HepG2 (cell line): ENCODE measurements at regions not wholly inside any gene's neighbourhood (a gene's known extent, or its start where the extent isn't known, plus 50 kb on each side); places are given as distances from the start of the nearest gene placed in this dataset.

ENCODE experiments used
- ATAC-seq: fragments of 200-7000 bp; cut with Tn5 transposase; 3 replicates; pipeline ENCODE4 v1.9.1; 2020; ENCODE audit warnings: mild to moderate bottlenecking, moderate library complexity
- BruUV-seq: library from RNA; stranded (reverse); fragments of 400-500 nt; replicated peaks from 2 replicates; lab custom pipeline; 2021; lab: Mats Ljungman, UMichigan
- CTCF ChIA-PET: fragments of 300-600 bp; formaldehyde crosslinking; extraction: SDS; loops from one replicate; lab custom pipeline; 2021; ENCODE audit warnings: low total read pairs, inconsistent platforms, low intra/inter-chr PET ratio; lab: Yijun Ruan, JAX
- POLR2A ChIA-PET: fragments of 350-600 bp; sonication (Branson Sonifier 250); formaldehyde crosslinking; loops from one replicate; lab custom pipeline; 2020; ENCODE audit warnings: antibody characterized with exemption, inconsistent platforms; lab: Yijun Ruan, JAX
- DNase-seq: peaks from one replicate; pipeline ENCODE4 v3.0.0-alpha.2; 2015; ENCODE audit warnings: low spot score
- FAIRE-seq: peaks from 3 replicates; lab custom pipeline; 2011; peaks lifted over from hg19 to GRCh38; lab: Jason Lieb, UNC
- H2AFZ ChIP-seq: one replicate; pipeline ENCODE4 v1.6.1; 2011; ENCODE audit warnings: low read length, inconsistent platforms
- H3K27ac ChIP-seq: fragments of 300-600 bp; 3 replicates; pipeline ENCODE4 v1.8.0; 2011; ENCODE audit warnings: mixed run types, mild to moderate bottlenecking, mixed read lengths, low read length, inconsistent platforms; ENCODE audit not compliant: insufficient read depth; ENCODE audit errors: extremely low read length
- H3K27me3 ChIP-seq, 2 experiments: fragments of 200-600 bp in 1 of 2; 2 replicates in 1 of 2; 3 replicates in 1 of 2; pipeline versions ENCODE4 v1.6.0 to v1.8.0; 2011; ENCODE audit warnings: low read length in 2 of 2, mild to moderate bottlenecking in 2 of 2, moderate library complexity in 2 of 2, inconsistent platforms in 1 of 2; ENCODE audit not compliant: insufficient read depth in 2 of 2, control insufficient read depth in 1 of 2
- H3K36me3 ChIP-seq, 2 experiments: fragments of 200-600 bp in 1 of 2; replicated peaks in 1 of 2; 2 replicates in 1 of 2; 3 replicates in 1 of 2; pipeline versions ENCODE4 v1.5.1 to v1.8.0; 2011; ENCODE audit warnings: low read length in 2 of 2, inconsistent platforms in 1 of 2; ENCODE audit not compliant: insufficient read depth in 2 of 2, control insufficient read depth in 1 of 2
- H3K4me1 ChIP-seq: 2 replicates; pipeline ENCODE4 v1.5.1; 2012; ENCODE audit warnings: low read length, inconsistent platforms; ENCODE audit not compliant: insufficient read depth
- H3K4me2 ChIP-seq: 2 replicates; pipeline ENCODE4 v1.6.0; 2011; ENCODE audit warnings: low read depth, low read length, inconsistent platforms
- H3K4me3 ChIP-seq, 3 experiments: fragments of 200-600 bp in 1 of 3; sonication (generic), shearing (Covaris generic) in 1 of 3; replicated peaks in 1 of 3; 2 replicates each; pipeline ENCODE4 v1.5.1; 2011 to 2016; ENCODE audit warnings: low read length in 3 of 3, inconsistent platforms in 2 of 3, low read depth in 2 of 3, mild to moderate bottlenecking in 2 of 3, control low read depth in 1 of 3, mixed read lengths in 1 of 3; ENCODE audit not compliant: insufficient read depth in 1 of 3
- H3K79me2 ChIP-seq: one replicate; pipeline ENCODE4 v1.6.1; 2011; ENCODE audit warnings: low read length, inconsistent platforms; ENCODE audit not compliant: insufficient read depth
- H3K9ac ChIP-seq: 2 replicates; pipeline ENCODE4 v1.6.0; 2011; ENCODE audit warnings: mild to moderate bottlenecking, low read depth, low read length, inconsistent platforms; ENCODE audit not compliant: insufficient read depth
- H3K9me3 ChIP-seq: 2 replicates; pipeline ENCODE4 v1.5.1; 2012; ENCODE audit warnings: mild to moderate bottlenecking, low read length
- H4K20me1 ChIP-seq: 2 replicates; pipeline ENCODE4 v1.6.0; 2011; ENCODE audit warnings: inconsistent platforms, mild to moderate bottlenecking, low read length, moderate library complexity; ENCODE audit not compliant: insufficient read depth
- FOXJ3 ChIP-seq: sonication (generic); formaldehyde crosslinking; IDR thresholded peaks from 2 replicates; pipeline ENCODE4 v1.4.0; 2020; ENCODE audit warnings: missing genetic modification reagents, mild to moderate bottlenecking, borderline replicate concordance
- FOXO1 ChIP-seq: sonication (generic); formaldehyde crosslinking; IDR thresholded peaks from 2 replicates; pipeline ENCODE4 v1.4.0; 2020; ENCODE audit warnings: missing genetic modification reagents
- HDAC1 ChIP-seq: sonication (generic); formaldehyde crosslinking; IDR thresholded peaks from 2 replicates; pipeline ENCODE4 v1.5.1; 2020; ENCODE audit warnings: mild to moderate bottlenecking, missing genetic modification reagents
- HMGA1 ChIP-seq: sonication (generic); formaldehyde crosslinking; conservative IDR thresholded peaks from 2 replicates; pipeline ENCODE4 v1.4.0; 2020; ENCODE audit warnings: missing genetic modification reagents
- IRX3 ChIP-seq: sonication (generic); formaldehyde crosslinking; IDR thresholded peaks from 2 replicates; pipeline ENCODE4 v1.8.1; 2023; ENCODE audit warnings: mild to moderate bottlenecking, low read depth, missing genetic modification reagents, borderline replicate concordance
- MXD4 ChIP-seq: IDR thresholded peaks from 2 replicates; pipeline ENCODE4 v1.6.1; 2016; ENCODE audit warnings: mild to moderate bottlenecking, missing biosample characterization, missing genetic modification reagents
- NFKB2 ChIP-seq: sonication (generic); formaldehyde crosslinking; IDR thresholded peaks from 2 replicates; pipeline ENCODE4 v1.4.0; 2020; ENCODE audit warnings: missing genetic modification reagents, borderline replicate concordance
- PCBP1 ChIP-seq: fragments of 200-400 bp; formaldehyde crosslinking; IDR thresholded peaks from 2 replicates; pipeline ENCODE4 v1.6.1; 2017; ENCODE audit warnings: mild to moderate bottlenecking, low read depth, low read length, borderline replicate concordance
- PHF8 ChIP-seq: sonication (generic); formaldehyde crosslinking; IDR thresholded peaks from 2 replicates; pipeline ENCODE4 v1.5.0; 2020; ENCODE audit warnings: missing genetic modification reagents
- RARG ChIP-seq: sonication (generic); formaldehyde crosslinking; IDR thresholded peaks from 2 replicates; pipeline ENCODE4 v1.4.0; 2020; ENCODE audit warnings: low read depth, mild to moderate bottlenecking, missing genetic modification reagents
- THRA ChIP-seq: sonication (generic); formaldehyde crosslinking; IDR thresholded peaks from 2 replicates; pipeline ENCODE4 v1.4.0; 2020; ENCODE audit warnings: missing genetic modification reagents, borderline replicate concordance
- ZBTB7A ChIP-seq: sonication (generic); formaldehyde crosslinking; IDR thresholded peaks from 2 replicates; pipeline ENCODE4 v1.8.0; 2022; ENCODE audit warnings: mild to moderate bottlenecking, missing genetic modification reagents
- ZNF562 ChIP-seq: sonication (generic); formaldehyde crosslinking; IDR thresholded peaks from 2 replicates; pipeline ENCODE4 v1.8.0; 2022; ENCODE audit warnings: missing genetic modification reagents, borderline replicate concordance
- ZNF672 ChIP-seq: sonication (generic); formaldehyde crosslinking; IDR thresholded peaks from 2 replicates; pipeline ENCODE4 v1.8.1; 2022; ENCODE audit warnings: missing genetic modification reagents
- ZNF749 ChIP-seq: sonication (generic); formaldehyde crosslinking; IDR thresholded peaks from 2 replicates; pipeline ENCODE4 v1.8.0; 2022; ENCODE audit warnings: mild to moderate bottlenecking, missing genetic modification reagents, moderate library complexity, borderline replicate concordance
- ZNF775 ChIP-seq: sonication (generic); formaldehyde crosslinking; IDR thresholded peaks from 2 replicates; pipeline ENCODE4 v1.4.0; 2020; ENCODE audit warnings: missing genetic modification reagents, mild to moderate bottlenecking, moderate library complexity, borderline replicate concordance
- ZNF878 ChIP-seq: sonication (generic); formaldehyde crosslinking; IDR thresholded peaks from 2 replicates; pipeline ENCODE4 v1.8.1; 2023; ENCODE audit warnings: mild to moderate bottlenecking, missing genetic modification reagents, moderate library complexity
- ZSCAN5A ChIP-seq: sonication (generic); formaldehyde crosslinking; IDR thresholded peaks from 2 replicates; pipeline ENCODE4 v1.8.0; 2022; ENCODE audit warnings: mild to moderate bottlenecking, missing genetic modification reagents, borderline replicate concordance
- WGBS: methylation state at CpG from one replicate; pipeline ENCODE4 v1.1.6; 2017; ENCODE audit warnings: low lambda C conversion rate; 5-methylcytosine and 5-hydroxymethylcytosine counted together
- in situ Hi-C: cut with HindIII; loops from 2 replicates; pipeline ENCODE4 v1.10.0; 2017; ENCODE audit warnings: low pct_unique_long_range_greater_than_20kb; ENCODE audit not compliant: extremely low pct_ligation_motif_present
- intact Hi-C: fragments of 100-400 bp; cut with micrococcal nuclease; formaldehyde crosslinking; loops from one replicate; pipeline ENCODE4 v1.10.0; 2022; ENCODE audit not compliant: unreplicated experiment
- TF ChIP-seq, protein P1 (sequence below): sonication (generic); formaldehyde crosslinking; IDR thresholded peaks from 2 replicates; pipeline ENCODE4 v1.4.0; 2020; ENCODE audit warnings: missing genetic modification reagents

DNA sequence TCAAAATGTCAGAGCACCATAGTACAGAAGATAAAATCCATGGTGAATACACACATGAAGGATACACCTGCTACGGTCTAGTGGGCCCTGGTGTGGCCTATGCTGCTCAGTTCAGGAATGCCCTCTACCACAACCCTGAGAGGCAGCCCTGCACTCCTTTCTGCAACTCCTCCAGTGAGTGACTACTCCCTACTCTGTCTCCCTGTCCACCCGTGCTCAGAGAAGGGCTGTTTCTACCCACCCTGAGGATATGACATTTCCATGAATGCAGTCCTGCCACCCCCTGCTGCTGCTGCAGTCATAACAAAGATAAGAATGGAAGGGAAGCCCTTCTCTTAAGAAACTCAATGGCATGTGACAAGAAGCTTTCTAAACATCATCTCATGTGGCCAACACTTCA lies 137.0 kb downstream of the EN1 start:
- H3K9me3 ChIP-seq, result no peaks in the 10 kb centered on the region
- no TSS peak for BruUV-seq
- H2AFZ ChIP-seq, result no peak overlapping the region
- H3K4me3 ChIP-seq, result no peak overlapping the region
- H3K4me1 ChIP-seq, result no peaks in the 10 kb centered on the region
- H4K20me1 ChIP-seq, result no peaks in the 10 kb centered on the region
- CTCF ChIA-PET, result no interaction called here
- DNase-seq, result no peak
- no peak for FAIRE-seq
- POLR2A ChIA-PET, result no interaction called here
- no peak overlapping the region for H3K27ac ChIP-seq
- H3K79me2 ChIP-seq, result no peaks in the 10 kb centered on the region
- 0% methylated on average over 2 of the region's 2 CpGs for WGBS
- no peaks in the 10 kb centered on the region for H3K36me3 ChIP-seq
- intact Hi-C loops, result no loop called here
- H3K27me3 ChIP-seq, result no peaks in the 10 kb centered on the region
- H3K9ac ChIP-seq, result no peak overlapping the region
- in situ Hi-C loops, result no loop called here
- no peak for ATAC-seq
- no peak overlapping the region for H3K4me2 ChIP-seq
- TF ChIP-seq ZNF562 (no peak), FOXJ3 (no peak), FOXO1 (no peak), ZNF672 (CRISPR knock-in tag) (no peak), ZNF775 (CRISPR knock-in tag) (no peak), NFKB2 (no peak), ZNF878 (CRISPR knock-in tag) (no peak), HDAC1 (CRISPR knock-in tag) (no peak), PCBP1 (no peak), ZBTB7A (CRISPR knock-in tag) (no peak), MXD4 (CRISPR knock-in tag) (no peak), PHF8 (CRISPR knock-in tag) (no peak), ZNF749 (no peak), IRX3 (CRISPR knock-in tag) (no peak), RARG (no peak), THRA (no peak), ZSCAN5A (CRISPR knock-in tag) (no peak), HMGA1 (CRISPR knock-in tag) (no peak)
- TF ChIP-seq, protein P1, sequence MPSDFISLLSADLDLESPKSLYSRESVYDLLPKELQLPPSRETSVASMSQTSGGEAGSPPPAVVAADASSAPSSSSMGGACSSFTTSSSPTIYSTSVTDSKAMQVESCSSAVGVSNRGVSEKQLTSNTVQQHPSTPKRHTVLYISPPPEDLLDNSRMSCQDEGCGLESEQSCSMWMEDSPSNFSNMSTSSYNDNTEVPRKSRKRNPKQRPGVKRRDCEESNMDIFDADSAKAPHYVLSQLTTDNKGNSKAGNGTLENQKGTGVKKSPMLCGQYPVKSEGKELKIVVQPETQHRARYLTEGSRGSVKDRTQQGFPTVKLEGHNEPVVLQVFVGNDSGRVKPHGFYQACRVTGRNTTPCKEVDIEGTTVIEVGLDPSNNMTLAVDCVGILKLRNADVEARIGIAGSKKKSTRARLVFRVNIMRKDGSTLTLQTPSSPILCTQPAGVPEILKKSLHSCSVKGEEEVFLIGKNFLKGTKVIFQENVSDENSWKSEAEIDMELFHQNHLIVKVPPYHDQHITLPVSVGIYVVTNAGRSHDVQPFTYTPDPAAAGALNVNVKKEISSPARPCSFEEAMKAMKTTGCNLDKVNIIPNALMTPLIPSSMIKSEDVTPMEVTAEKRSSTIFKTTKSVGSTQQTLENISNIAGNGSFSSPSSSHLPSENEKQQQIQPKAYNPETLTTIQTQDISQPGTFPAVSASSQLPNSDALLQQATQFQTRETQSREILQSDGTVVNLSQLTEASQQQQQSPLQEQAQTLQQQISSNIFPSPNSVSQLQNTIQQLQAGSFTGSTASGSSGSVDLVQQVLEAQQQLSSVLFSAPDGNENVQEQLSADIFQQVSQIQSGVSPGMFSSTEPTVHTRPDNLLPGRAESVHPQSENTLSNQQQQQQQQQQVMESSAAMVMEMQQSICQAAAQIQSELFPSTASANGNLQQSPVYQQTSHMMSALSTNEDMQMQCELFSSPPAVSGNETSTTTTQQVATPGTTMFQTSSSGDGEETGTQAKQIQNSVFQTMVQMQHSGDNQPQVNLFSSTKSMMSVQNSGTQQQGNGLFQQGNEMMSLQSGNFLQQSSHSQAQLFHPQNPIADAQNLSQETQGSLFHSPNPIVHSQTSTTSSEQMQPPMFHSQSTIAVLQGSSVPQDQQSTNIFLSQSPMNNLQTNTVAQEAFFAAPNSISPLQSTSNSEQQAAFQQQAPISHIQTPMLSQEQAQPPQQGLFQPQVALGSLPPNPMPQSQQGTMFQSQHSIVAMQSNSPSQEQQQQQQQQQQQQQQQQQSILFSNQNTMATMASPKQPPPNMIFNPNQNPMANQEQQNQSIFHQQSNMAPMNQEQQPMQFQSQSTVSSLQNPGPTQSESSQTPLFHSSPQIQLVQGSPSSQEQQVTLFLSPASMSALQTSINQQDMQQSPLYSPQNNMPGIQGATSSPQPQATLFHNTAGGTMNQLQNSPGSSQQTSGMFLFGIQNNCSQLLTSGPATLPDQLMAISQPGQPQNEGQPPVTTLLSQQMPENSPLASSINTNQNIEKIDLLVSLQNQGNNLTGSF (CRISPR knock-in tag), result no peak
